ENCODE measurements at regions not wholly inside any gene's neighbourhood (a gene's known extent, or its start where the extent isn't known, plus 50 kb on each side); places are given as distances from the start of the nearest gene placed in this dataset.

GRCh38 chr13:75139291-75139690 is 342.7 kb downstream of the TBC1D4 start:
- Histone ChIP-seq H2AFZ (ENCODE audit: low read length) (no peak overlapping the region), H4K20me1 (replicated peaks in 1 of 2; ENCODE audit: control insufficient read depth in 1 of 2, insufficient read depth in 2 of 2, low read length in 2 of 2) (no peaks in the 10 kb centered on the region), H2BK15ac (ENCODE audit: low read length) (no peak overlapping the region), H3K18ac (ENCODE audit: extremely low read depth, low read length) (no peak overlapping the region), H3K9ac (replicated peaks in 1 of 4; ENCODE audit: extremely low read depth in 1 of 4, low read depth in 3 of 4, low read length in 3 of 4) (no peak overlapping the region), H4K91ac (replicated peaks; ENCODE audit: insufficient read length, low read length) (no peak overlapping the region), H3K4me3 (ENCODE audit: extremely low read depth in 1 of 4, insufficient read depth in 2 of 4, low read depth in 3 of 4, low read length in 4 of 4) (no peak overlapping the region), H3K23ac (ENCODE audit: insufficient read length) (no peak overlapping the region), H3K14ac (ENCODE audit: insufficient read length) (no peak overlapping the region), H3K56ac (replicated peaks; ENCODE audit: insufficient read length, low read depth, low read length) (no peak overlapping the region), H3K27ac (ENCODE audit: low read depth, low read length) (no peak overlapping the region), H3K79me1 (ENCODE audit: low read depth, low read length) (no peaks in the 10 kb centered on the region), H2AK5ac (ENCODE audit: low read depth, low read length) (no peak overlapping the region), H3K27me3 (replicated peaks in 1 of 4; ENCODE audit: control insufficient read depth in 3 of 4, extremely low read depth in 1 of 4, insufficient read depth in 3 of 4, low read length in 3 of 4) (no peaks in the 10 kb centered on the region), H2BK20ac (ENCODE audit: low read length) (no peak overlapping the region), H3K23me2 (ENCODE audit: low read depth, low read length) (no peaks in the 10 kb centered on the region), H3K4me1 (replicated peaks in 1 of 4; ENCODE audit: control insufficient read depth in 3 of 4, insufficient read depth in 4 of 4, low read length in 3 of 4) (no peaks in the 10 kb centered on the region), H3K4ac (replicated peaks; ENCODE audit: insufficient read length, low read depth, low read length) (no peak overlapping the region), H2BK5ac (ENCODE audit: low read depth, low read length) (no peak overlapping the region), H3K4me2 (ENCODE audit: insufficient read depth in 1 of 2, low read depth in 2 of 2, low read length in 2 of 2) (no peak overlapping the region), H3K36me3 (ENCODE audit: control insufficient read depth in 2 of 4, insufficient read depth in 4 of 4, low read length in 3 of 4) (no peaks in the 10 kb centered on the region), H4K5ac (ENCODE audit: insufficient read length, low read depth, low read length) (no peak overlapping the region), H2BK12ac (ENCODE audit: low read depth, low read length) (no peak overlapping the region), H3K79me2 (ENCODE audit: control insufficient read depth in 1 of 2, insufficient read depth in 2 of 2, low read length in 2 of 2) (no peaks in the 10 kb centered on the region), H2BK120ac (replicated peaks; ENCODE audit: low read depth, low read length) (no peak overlapping the region), H3K9me3 (ENCODE audit: insufficient read depth in 2 of 2, low read depth in 1 of 2, low read length in 1 of 2) (peaks cover 9 to 14% of the 10 kb centered on the region in 2 experiments; a peak in 3 of 4 replicates), H4K8ac (ENCODE audit: extremely low read depth, insufficient read depth, low read length) (no peak overlapping the region)
- CTCF ChIA-PET (ENCODE audit: partially characterized antibody), result interaction anchor here (0.6 kb wide), 1 partner anchor 396 kb away, joined by 3 read pairs; no protein-coding TSS in a partner anchor
- no peak for FAIRE-seq
- POLR2A ChIA-PET (ENCODE audit: partially characterized antibody), result no interaction called here
- no peak for DNase-seq (ENCODE audit: low read depth in 1 of 2, low spot score in 2 of 2)
- TF ChIP-seq TEAD4 (IDR thresholded peaks at IDR 0.05; ENCODE audit: low read depth, low read length) (no peak), EP300 (IDR thresholded peaks at IDR 0.05; ENCODE audit: borderline replicate concordance in 1 of 2, low read depth in 2 of 2, low read length in 2 of 2) (no peak), TBP (IDR thresholded peaks at IDR 0.05; ENCODE audit: low read depth, low read length) (no peak), PHF8 (conservative IDR thresholded peaks at IDR 0.05; ENCODE audit: low read depth, low read length) (no peak), MAX (IDR thresholded peaks at IDR 0.05) (no peak), RFX5 (IDR thresholded peaks at IDR 0.05; ENCODE audit: borderline replicate concordance, low read depth, low read length) (no peak), CTCF (IDR thresholded peaks at IDR 0.05; ENCODE audit: control extremely low read depth in 1 of 3, insufficient read depth in 1 of 3, low read depth in 1 of 3, low read length in 3 of 3) (no peak), TAF1 (IDR thresholded peaks at IDR 0.05; ENCODE audit: low read depth, low read length) (no peak), SRF (IDR thresholded peaks at IDR 0.05; ENCODE audit: low read depth, low read length) (no peak), POLR2AphosphoS5 (IDR thresholded peaks at IDR 0.05; ENCODE audit: low read depth, low read length) (no peak), CBX5 (IDR thresholded peaks at IDR 0.05; ENCODE audit: low read depth, low read length) (no peak), ZNF274 (IDR thresholded peaks at IDR 0.05; ENCODE audit: borderline replicate concordance, extremely low read depth, low read length) (no peak), KDM5A (IDR thresholded peaks at IDR 0.05; ENCODE audit: low read length) (no peak)
